Amniotic epithelial cell (primary cell): ENCODE measurements at regions not wholly inside any gene's neighbourhood (a gene's known extent, or its start where the extent isn't known, plus 50 kb on each side); places are given as distances from the start of the nearest gene placed in this dataset.
"Not testable (repeated sequence)": the region's sequence is repeated elsewhere in the genome, so short reads cannot be mapped to it uniquely, and the experiment has no call there.

Source experiments
- DNase-seq: peaks from one replicate; pipeline ENCODE4 v3.0.0-alpha.2; 2010; ENCODE audit warnings: low read depth

- DNase-seq: no peak
Measured at GRCh38 chr17:51347851-51348584, 87.7 kb downstream of the UTP18 start.

GRCh38 chr17:51351080-51351479 lies 90.7 kb downstream of the UTP18 start:
- no peak for DNase-seq

GRCh38 chr17:51351890-51352289 lies 91.5 kb downstream of the UTP18 start:
- no peak for DNase-seq

- no peak for DNase-seq
Measured at GRCh38 chr17:51352798-51353197, 92.5 kb downstream of the UTP18 start.

- no peak for DNase-seq
Measured at GRCh38 chr17:51353296-51353695, 93.0 kb downstream of the UTP18 start.

GRCh38 chr17:51354936-51355335 lies 94.6 kb downstream of the UTP18 start:
- no peak for DNase-seq

GRCh38 chr17:51355441-51356410 lies 95.4 kb downstream of the UTP18 start:
- DNase-seq: no peak

GRCh38 chr17:51359055-51359454 lies 98.7 kb downstream of the UTP18 start:
- no peak for DNase-seq

- DNase-seq: no peak
Measured at GRCh38 chr17:51362811-51363585, 102.7 kb downstream of the UTP18 start.

- DNase-seq: no peak
Measured at GRCh38 chr17:51365090-51365489, 104.7 kb downstream of the UTP18 start.

GRCh38 chr17:51366866-51367265 lies 106.5 kb downstream of the UTP18 start:
- no peak for DNase-seq

- not testable (repeated sequence) for DNase-seq
Measured at GRCh38 chr17:51367836-51368235, 107.5 kb downstream of the UTP18 start.

- peak; percentile 19 for DNase-seq
Measured at GRCh38 chr17:51371732-51372151, 111.4 kb downstream of the UTP18 start.

GRCh38 chr17:51372345-51373004 lies 112.1 kb downstream of the UTP18 start:
- peak; percentile 46 for DNase-seq

- DNase-seq: no peak
Measured at GRCh38 chr17:51373489-51374152, 113.3 kb downstream of the UTP18 start.

- DNase-seq: no peak
Measured at GRCh38 chr17:51374209-51374608, 113.9 kb downstream of the UTP18 start.

- no peak for DNase-seq
Measured at GRCh38 chr17:51375771-51376170, 115.4 kb downstream of the UTP18 start.

- no peak for DNase-seq
Measured at GRCh38 chr17:51376739-51377138, 116.4 kb downstream of the UTP18 start.

- no peak for DNase-seq
Measured at GRCh38 chr17:51381262-51381661, 120.9 kb downstream of the UTP18 start.

GRCh38 chr17:51385208-51385607 lies 124.9 kb downstream of the UTP18 start:
- no peak for DNase-seq

GRCh38 chr17:51387582-51387981 lies 127.2 kb downstream of the UTP18 start:
- no peak for DNase-seq
